Astrocyte (in vitro differentiated cells and primary cell): ENCODE measurements at regions not wholly inside any gene's neighbourhood (a gene's known extent, or its start where the extent isn't known, plus 50 kb on each side); places are given as distances from the start of the nearest gene placed in this dataset.

Source experiments
- DNase-seq: peaks from one replicate; pipeline ENCODE4 v3.0.0-alpha.2; 2010; ENCODE audit warnings: low read depth
- FAIRE-seq: peaks from 2 replicates; lab custom pipeline; 2011; peaks lifted over from hg19 to GRCh38; lab: Jason Lieb, UNC
- H2AFZ ChIP-seq: 2 replicates; pipeline ENCODE4 v1.6.0; 2012; ENCODE audit warnings: low read depth, low read length, inconsistent platforms
- H3K27ac ChIP-seq: 2 replicates; pipeline ENCODE4 v1.5.1; 2011; ENCODE audit warnings: low read depth, low read length, inconsistent platforms
- H3K27me3 ChIP-seq: 2 replicates; pipeline ENCODE4 v1.6.0; 2011; ENCODE audit warnings: low read length, inconsistent platforms; ENCODE audit not compliant: insufficient read depth
- H3K36me3 ChIP-seq: 2 replicates; pipeline ENCODE4 v1.5.1; 2011; ENCODE audit warnings: low read length, inconsistent platforms; ENCODE audit not compliant: insufficient read depth
- H3K4me1 ChIP-seq: 2 replicates; pipeline ENCODE4 v1.5.1; 2011; ENCODE audit warnings: low read length, inconsistent platforms; ENCODE audit not compliant: insufficient read depth
- H3K4me2 ChIP-seq: 2 replicates; pipeline ENCODE4 v1.6.0; 2012; ENCODE audit warnings: low read length, inconsistent platforms
- H3K4me3 ChIP-seq: 2 replicates; pipeline ENCODE4 v1.5.1; 2011; ENCODE audit warnings: low read depth, mild to moderate bottlenecking, low read length, inconsistent platforms; ENCODE audit not compliant: insufficient read depth
- H3K79me2 ChIP-seq: 2 replicates; pipeline ENCODE4 v1.6.0; 2012; ENCODE audit warnings: mild to moderate bottlenecking, low read length, inconsistent platforms; ENCODE audit not compliant: insufficient read depth
- H3K9ac ChIP-seq: 2 replicates; pipeline ENCODE4 v1.6.0; 2012; ENCODE audit warnings: mild to moderate bottlenecking, low read length, inconsistent platforms
- H3K9me3 ChIP-seq: 2 replicates; pipeline ENCODE4 v1.5.1; 2012; ENCODE audit warnings: low read depth, mild to moderate bottlenecking, low read length, inconsistent platforms; ENCODE audit not compliant: insufficient read depth
- H4K20me1 ChIP-seq: 2 replicates; pipeline ENCODE4 v1.6.0; 2012; ENCODE audit warnings: low read length, inconsistent platforms; ENCODE audit not compliant: insufficient read depth
- H3K27ac Mint-ChIP-seq: one replicate; pipeline ENCODE4 v1.8.0; 2021; ENCODE audit warnings: mild to moderate bottlenecking, mixed read lengths; ENCODE audit not compliant: unreplicated experiment
- H3K27me3 Mint-ChIP-seq: one replicate; pipeline ENCODE4 v1.8.0; 2021; ENCODE audit warnings: low read depth, mixed read lengths; ENCODE audit not compliant: unreplicated experiment
- H3K36me3 Mint-ChIP-seq: one replicate; pipeline ENCODE4 v1.8.0; 2021; ENCODE audit warnings: low read depth, mixed read lengths; ENCODE audit not compliant: unreplicated experiment
- H3K4me1 Mint-ChIP-seq: one replicate; pipeline ENCODE4 v1.8.0; 2021; ENCODE audit warnings: low read depth, mixed read lengths; ENCODE audit not compliant: unreplicated experiment
- H3K4me3 Mint-ChIP-seq: one replicate; pipeline ENCODE4 v1.8.0; 2021; ENCODE audit warnings: mild to moderate bottlenecking, moderate library complexity, mixed read lengths; ENCODE audit not compliant: unreplicated experiment
- H3K9me3 Mint-ChIP-seq: one replicate; pipeline ENCODE4 v1.8.0; 2021; ENCODE audit warnings: mild to moderate bottlenecking, mixed read lengths; ENCODE audit not compliant: unreplicated experiment
- CTCF ChIP-seq: IDR thresholded peaks from 2 replicates; pipeline ENCODE4 v1.5.1; 2011; ENCODE audit warnings: low read depth, mild to moderate bottlenecking, inconsistent platforms, low read length, moderate library complexity; ENCODE audit not compliant: insufficient read depth
- EZH2 ChIP-seq: IDR thresholded peaks from 2 replicates; pipeline ENCODE4 v1.6.1; 2012; ENCODE audit warnings: mild to moderate bottlenecking, low read length, inconsistent platforms; ENCODE audit not compliant: insufficient read depth

GRCh38 chr4:152143806-152144205, 383.0 kb upstream of the GATB start:
- no peak overlapping the region for H2AFZ ChIP-seq
- H3K27ac ChIP-seq = no peak overlapping the region
- no peaks in the 10 kb centered on the region for H3K79me2 ChIP-seq
- H3K36me3 ChIP-seq = no peaks in the 10 kb centered on the region
- H3K4me2 ChIP-seq = no peak overlapping the region
- peaks cover 9% of the 10 kb centered on the region for H3K9me3 ChIP-seq
- TF ChIP-seq CTCF = no peak
- Mint-ChIP-seq H3K27me3 (peaks cover 14% of the 10 kb centered on the region), H3K36me3 (no peaks in the 10 kb centered on the region), H3K4me1 (no peaks in the 10 kb centered on the region), H3K9me3 (peaks cover 31% of the 10 kb centered on the region), H3K27ac (no peak overlapping the region), H3K4me3 (no peak overlapping the region)
- FAIRE-seq = no peak
- H3K27me3 ChIP-seq = no peaks in the 10 kb centered on the region
- H4K20me1 ChIP-seq = no peaks in the 10 kb centered on the region
- no peak overlapping the region for H3K4me3 ChIP-seq
- DNase-seq = no peak
- H3K9ac ChIP-seq = no peak overlapping the region
- no peaks in the 10 kb centered on the region for H3K4me1 ChIP-seq

DNA sequence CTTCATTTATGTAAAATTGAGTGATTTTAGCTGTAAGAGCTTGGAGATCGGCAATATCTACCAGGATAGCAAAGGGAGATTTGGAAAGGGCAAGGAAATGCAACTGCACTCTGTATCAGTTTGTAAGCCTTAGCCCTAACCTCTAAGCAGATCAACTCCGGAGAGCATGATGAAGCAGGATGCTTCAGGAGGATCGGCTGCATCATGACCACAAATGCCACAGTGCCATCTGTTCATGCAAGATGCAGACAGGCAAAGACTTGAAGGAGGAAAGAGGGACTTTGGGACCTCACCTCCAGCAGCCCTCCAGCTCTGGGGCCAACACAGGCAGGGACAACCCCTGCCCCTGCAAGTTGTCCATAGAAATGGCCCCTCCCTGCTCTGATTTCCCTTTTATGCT, 377.6 kb upstream of the GATB start:
- Histone ChIP-seq H2AFZ (no peak overlapping the region), H3K4me2 (no peak overlapping the region), H3K9me3 (no peaks in the 10 kb centered on the region), H3K79me2 (no peaks in the 10 kb centered on the region), H4K20me1 (no peaks in the 10 kb centered on the region), H3K4me3 (no peak overlapping the region), H3K36me3 (no peaks in the 10 kb centered on the region), H3K4me1 (no peaks in the 10 kb centered on the region), H3K27ac (no peak overlapping the region), H3K9ac (no peak overlapping the region), H3K27me3 (peaks cover 3% of the 10 kb centered on the region)
- H3K27ac Mint-ChIP-seq = no peak overlapping the region
- peaks cover 9% of the 10 kb centered on the region for H3K9me3 Mint-ChIP-seq
- no peaks in the 10 kb centered on the region for H3K36me3 Mint-ChIP-seq
- DNase-seq (no peak), FAIRE-seq (no peak)
- no peak overlapping the region for H3K4me3 Mint-ChIP-seq
- H3K27me3 Mint-ChIP-seq = peaks cover 29% of the 10 kb centered on the region
- H3K4me1 Mint-ChIP-seq = no peaks in the 10 kb centered on the region
- TF ChIP-seq EZH2 (no peak), CTCF (no peak)

DNA sequence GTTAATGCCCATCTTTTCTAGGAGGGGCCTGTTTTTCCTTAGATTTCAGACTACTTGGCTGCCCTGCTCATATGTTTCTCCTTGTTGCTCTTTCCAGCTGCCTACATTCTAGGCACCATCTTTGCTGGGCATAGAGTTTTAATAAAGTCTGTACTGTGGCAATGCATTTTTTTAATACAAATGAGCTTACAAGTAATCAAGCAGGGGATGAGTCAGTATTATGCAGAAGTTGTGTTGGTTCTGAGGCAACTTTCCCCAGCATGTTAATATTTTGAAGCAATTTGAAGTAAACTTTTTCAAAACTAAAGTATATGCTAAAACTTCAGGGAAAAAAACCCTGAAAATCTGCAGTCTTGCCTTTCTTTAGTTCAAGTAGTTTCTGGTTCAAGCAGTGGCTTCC, 372.0 kb upstream of the GATB start:
- Histone ChIP-seq H3K4me2 (no peak overlapping the region), H3K36me3 (no peaks in the 10 kb centered on the region), H2AFZ (no peak overlapping the region), H3K27me3 (peaks cover 3% of the 10 kb centered on the region), H4K20me1 (no peaks in the 10 kb centered on the region), H3K27ac (no peak overlapping the region), H3K9me3 (no peaks in the 10 kb centered on the region), H3K9ac (no peak overlapping the region), H3K4me3 (no peak overlapping the region), H3K4me1 (no peaks in the 10 kb centered on the region), H3K79me2 (no peaks in the 10 kb centered on the region)
- H3K27ac Mint-ChIP-seq = no peak overlapping the region
- FAIRE-seq (no peak), DNase-seq (no peak)
- TF ChIP-seq EZH2 (no peak), CTCF (no peak)
- H3K36me3 Mint-ChIP-seq = no peaks in the 10 kb centered on the region
- H3K9me3 Mint-ChIP-seq = peaks cover 3% of the 10 kb centered on the region
- no peak overlapping the region for H3K4me3 Mint-ChIP-seq
- H3K27me3 Mint-ChIP-seq = peaks cover 11% of the 10 kb centered on the region
- no peaks in the 10 kb centered on the region for H3K4me1 Mint-ChIP-seq
